Smooth muscle cell (in vitro differentiated cells): ENCODE measurements at regions not wholly inside any gene's neighbourhood (a gene's known extent, or its start where the extent isn't known, plus 50 kb on each side); places are given as distances from the start of the nearest gene placed in this dataset.

ENCODE experiments used
- DNase-seq: peaks from one replicate; lab custom pipeline; 2025; ENCODE audit not compliant: unreplicated experiment; lab: John Stamatoyannopoulos, UW
- H2AFZ ChIP-seq: fragments of 200-600 bp; sonication (generic); 2 replicates; pipeline ENCODE4 v1.6.0; 2016; ENCODE audit warnings: antibody characterized with exemption, low read depth, mild to moderate bottlenecking
- H3F3A ChIP-seq: fragments of 200-600 bp; sonication (generic); 2 replicates; pipeline ENCODE4 v1.6.0; 2017; ENCODE audit warnings: antibody characterized with exemption, low read depth
- H3K27ac ChIP-seq: fragments of 200-600 bp; sonication (generic); 2 replicates; pipeline ENCODE4 v1.5.1; 2016; ENCODE audit warnings: low read depth, mild to moderate bottlenecking
- H3K27me3 ChIP-seq: fragments of 200-600 bp; sonication (generic); 2 replicates; pipeline ENCODE4 v1.6.1; 2016; ENCODE audit warnings: low read depth, mild to moderate bottlenecking
- H3K36me3 ChIP-seq: fragments of 200-600 bp; sonication (generic); 2 replicates; pipeline ENCODE4 v1.5.1; 2016; ENCODE audit warnings: low read depth
- H3K4me1 ChIP-seq: fragments of 200-600 bp; sonication (generic); 2 replicates; pipeline ENCODE4 v1.5.1; 2016; ENCODE audit warnings: low read depth
- H3K4me2 ChIP-seq: fragments of 200-600 bp; sonication (generic); 2 replicates; pipeline ENCODE4 v1.6.0; 2016; ENCODE audit warnings: mild to moderate bottlenecking
- H3K4me3 ChIP-seq: fragments of 200-600 bp; sonication (generic); 2 replicates; pipeline ENCODE4 v1.5.1; 2016; ENCODE audit warnings: mild to moderate bottlenecking
- H3K79me2 ChIP-seq: fragments of 200-600 bp; sonication (generic); 2 replicates; pipeline ENCODE4 v1.6.0; 2016; ENCODE audit warnings: low read depth, mild to moderate bottlenecking
- H3K9ac ChIP-seq: fragments of 200-600 bp; sonication (generic); 2 replicates; pipeline ENCODE4 v1.6.0; 2016; ENCODE audit warnings: low read depth
- H3K9me3 ChIP-seq: fragments of 200-600 bp; sonication (generic); replicated peaks from 2 replicates; pipeline ENCODE4 v1.5.1; 2016; ENCODE audit warnings: low read depth
- H4K20me1 ChIP-seq: fragments of 200-600 bp; sonication (generic); 2 replicates; pipeline ENCODE4 v1.6.0; 2016; ENCODE audit warnings: low read depth
- CTCF ChIP-seq: fragments of 200-600 bp; sonication (generic); IDR thresholded peaks from 2 replicates; pipeline ENCODE4 v1.5.1; 2017; ENCODE audit warnings: borderline replicate concordance, mild to moderate bottlenecking, antibody characterized with exemption; ENCODE audit not compliant: insufficient read depth, poor library complexity, severe bottlenecking
- WGBS: methylation state at CpG from one replicate; pipeline ENCODE4 v1.1.7; 2016; ENCODE audit warnings: low lambda C conversion rate; 5-methylcytosine and 5-hydroxymethylcytosine counted together

GRCh38 chr4:116959045-116959444, 126.3 kb downstream of the TRAM1L1 start:
- H3K4me2 ChIP-seq, result no peak overlapping the region
- no peaks in the 10 kb centered on the region for H4K20me1 ChIP-seq
- DNase-seq, result no peak
- no peak overlapping the region for H2AFZ ChIP-seq
- no peak overlapping the region for H3K27ac ChIP-seq
- no peaks in the 10 kb centered on the region for H3K36me3 ChIP-seq
- H3F3A ChIP-seq, result no peaks in the 10 kb centered on the region
- no peaks in the 10 kb centered on the region for H3K4me1 ChIP-seq
- H3K27me3 ChIP-seq, result no peaks in the 10 kb centered on the region
- no peaks in the 10 kb centered on the region for H3K9me3 ChIP-seq
- H3K4me3 ChIP-seq, result no peak overlapping the region
- H3K9ac ChIP-seq, result no peak overlapping the region
- no peaks in the 10 kb centered on the region for H3K79me2 ChIP-seq
- TF ChIP-seq CTCF, result no peak

- H3K4me1 ChIP-seq, result no peaks in the 10 kb centered on the region
- WGBS, result 78% methylated on average over 3 of the region's 3 CpGs
- DNase-seq, result no peak
These were observed 131.4 kb downstream of the TRAM1L1 start for GRCh38 chr4:116953947-116954346.

GRCh38 chr4:116952530-116953136, 132.7 kb downstream of the TRAM1L1 start:
- H2AFZ ChIP-seq, result no peak overlapping the region
- no peak overlapping the region for H3K4me2 ChIP-seq
- no peak for TF ChIP-seq CTCF
- no peaks in the 10 kb centered on the region for H3K9me3 ChIP-seq
- H4K20me1 ChIP-seq, result no peaks in the 10 kb centered on the region
- H3K36me3 ChIP-seq, result no peaks in the 10 kb centered on the region
- no peaks in the 10 kb centered on the region for H3K79me2 ChIP-seq
- no peaks in the 10 kb centered on the region for H3F3A ChIP-seq
- H3K9ac ChIP-seq, result no peak overlapping the region
- H3K27me3 ChIP-seq, result no peaks in the 10 kb centered on the region
- no peaks in the 10 kb centered on the region for H3K4me1 ChIP-seq
- WGBS, result 74% methylated on average over 5 of the region's 5 CpGs
- DNase-seq, result no peak
- no peak overlapping the region for H3K4me3 ChIP-seq
- no peak overlapping the region for H3K27ac ChIP-seq

More at GRCh38 chr4:116953947-116954346, 131.4 kb downstream of the TRAM1L1 start:
- H3K36me3 ChIP-seq, result no peaks in the 10 kb centered on the region
- no peak overlapping the region for H3K27ac ChIP-seq
- no peaks in the 10 kb centered on the region for H4K20me1 ChIP-seq
- H3F3A ChIP-seq, result no peaks in the 10 kb centered on the region
- no peak for TF ChIP-seq CTCF
- H3K4me3 ChIP-seq, result no peak overlapping the region
- H2AFZ ChIP-seq, result no peak overlapping the region
- H3K4me2 ChIP-seq, result no peak overlapping the region
- no peaks in the 10 kb centered on the region for H3K27me3 ChIP-seq
- H3K79me2 ChIP-seq, result no peaks in the 10 kb centered on the region
- H3K9ac ChIP-seq, result no peak overlapping the region
- no peaks in the 10 kb centered on the region for H3K9me3 ChIP-seq

GRCh38 chr4:116949856-116950255, 135.5 kb downstream of the TRAM1L1 start:
- DNase-seq, result no peak
- H3K27ac ChIP-seq, result no peak overlapping the region
- no peak overlapping the region for H2AFZ ChIP-seq
- H3K36me3 ChIP-seq, result no peaks in the 10 kb centered on the region
- H4K20me1 ChIP-seq, result no peaks in the 10 kb centered on the region
- H3K9ac ChIP-seq, result no peak overlapping the region
- no peak overlapping the region for H3K4me2 ChIP-seq
- no peaks in the 10 kb centered on the region for H3F3A ChIP-seq
- H3K4me1 ChIP-seq, result no peaks in the 10 kb centered on the region
- no peak for TF ChIP-seq CTCF
- WGBS, result 88% methylated on average over 4 of the region's 4 CpGs
- H3K4me3 ChIP-seq, result no peak overlapping the region
- no peaks in the 10 kb centered on the region for H3K9me3 ChIP-seq
- no peaks in the 10 kb centered on the region for H3K27me3 ChIP-seq
- H3K79me2 ChIP-seq, result no peaks in the 10 kb centered on the region
